ENCODE measurements at regions not wholly inside any gene's neighbourhood (a gene's known extent, or its start where the extent isn't known, plus 50 kb on each side); places are given as distances from the start of the nearest gene placed in this dataset.

- Histone ChIP-seq H3K79me2 (ENCODE audit: insufficient read depth, low read length) (no peaks in the 10 kb centered on the region), H3K9ac (ENCODE audit: insufficient read depth, low read depth, low read length) (no peak overlapping the region), H3K4me1 (ENCODE audit: insufficient read depth, low read length) (no peaks in the 10 kb centered on the region), H2AFZ (ENCODE audit: low read length) (no peak overlapping the region), H3K4me3 (replicated peaks in 1 of 3; ENCODE audit: insufficient read depth in 1 of 3, low read depth in 2 of 3, low read length in 3 of 3) (no peak overlapping the region), H3K4me2 (ENCODE audit: low read depth, low read length) (no peak overlapping the region), H4K20me1 (ENCODE audit: insufficient read depth, low read length) (no peaks in the 10 kb centered on the region), H3K27ac (ENCODE audit: extremely low read length, insufficient read depth, low read length) (no peak overlapping the region), H3K9me3 (ENCODE audit: low read length) (peaks cover 82% of the 10 kb centered on the region), H3K27me3 (ENCODE audit: control insufficient read depth in 1 of 2, insufficient read depth in 2 of 2, low read length in 2 of 2) (no peaks in the 10 kb centered on the region), H3K36me3 (replicated peaks in 1 of 2; ENCODE audit: control insufficient read depth in 1 of 2, insufficient read depth in 2 of 2, low read length in 2 of 2) (no peaks in the 10 kb centered on the region)
- POLR2A ChIA-PET: no interaction called here
- intact Hi-C loops (cut with micrococcal nuclease; ENCODE audit: unreplicated experiment) (no loop called here), in situ Hi-C loops (cut with HindIII; ENCODE audit: extremely low pct_ligation_motif_present, low pct_unique_long_range_greater_than_20kb) (no loop called here)
- TF ChIP-seq CBX5 (CRISPR knock-in tag; IDR thresholded peaks at IDR 0.05; ENCODE audit: borderline replicate concordance): no peak
- TF ChIP-seq SPEN (CRISPR knock-in tag; IDR thresholded peaks at IDR 0.05; ENCODE audit: low read depth): no peak
- TF ChIP-seq KLF6 (CRISPR knock-in tag; IDR thresholded peaks at IDR 0.05): no peak
- no peak for TF ChIP-seq AHDC1 (CRISPR knock-in tag; IDR thresholded peaks at IDR 0.05; ENCODE audit: borderline replicate concordance)
- TF ChIP-seq RBM39 (IDR thresholded peaks at IDR 0.05; ENCODE audit: low read depth, low read length, poor library complexity, severe bottlenecking): no peak
- no peak for TF ChIP-seq NPAS2 (CRISPR knock-in tag; IDR thresholded peaks at IDR 0.05; ENCODE audit: borderline replicate concordance)
- no peak for TF ChIP-seq DBP (CRISPR knock-in tag; IDR thresholded peaks at IDR 0.05; ENCODE audit: not compliant biosample characterization)
- no TSS peak for BruUV-seq (replicated peaks)
- WGBS (ENCODE audit: low lambda C conversion rate): 19% methylated on average over 2 of the region's 2 CpGs
- DNase-seq (ENCODE audit: low spot score): no peak
- CTCF ChIA-PET (ENCODE audit: low intra/inter-chr PET ratio, low total read pairs): no interaction called here
- ATAC-seq: no peak
- FAIRE-seq: no peak
Observed at GRCh38 chr5:17846496-17846895, 212.2 kb downstream of the TAF11L14 start.

All from HepG2 (cell line).